Large intestine (tissue), 3 donors: ENCODE measurements at regions not wholly inside any gene's neighbourhood (a gene's known extent, or its start where the extent isn't known, plus 50 kb on each side); places are given as distances from the start of the nearest gene placed in this dataset.

ENCODE experiments used
- DNase-seq, 2 donors: peaks; one replicate each; pipeline versions ENCODE4 v3.0.0 to v3.0.0-alpha.2; 2013
- H3K27ac ChIP-seq: one replicate; pipeline ENCODE4 v1.5.1; 2013; ENCODE audit warnings: low read length
- H3K27me3 ChIP-seq: 2 replicates; pipeline ENCODE4 v1.6.1; 2013; ENCODE audit warnings: low read length; ENCODE audit not compliant: control insufficient read depth, insufficient read depth
- H3K36me3 ChIP-seq: 2 replicates; pipeline ENCODE4 v1.6.1; 2013; ENCODE audit warnings: low read length; ENCODE audit not compliant: control insufficient read depth, insufficient read depth
- H3K4me1 ChIP-seq: one replicate; pipeline ENCODE4 v1.6.1; 2013; ENCODE audit warnings: low read length; ENCODE audit not compliant: control insufficient read depth, insufficient read depth
- H3K4me3 ChIP-seq: one replicate; pipeline ENCODE4 v1.5.1; 2013; ENCODE audit warnings: low read length
- H3K9me3 ChIP-seq: one replicate; pipeline ENCODE4 v1.6.1; 2013; ENCODE audit warnings: mild to moderate bottlenecking, low read depth, low read length, moderate library complexity; ENCODE audit not compliant: control insufficient read depth
- WGBS: methylation state at CpG from one replicate; pipeline ENCODE4 v1.1.5; 2013; ENCODE audit warnings: low lambda C conversion rate; ENCODE audit not compliant: insufficient coverage; 5-methylcytosine and 5-hydroxymethylcytosine counted together

DNA sequence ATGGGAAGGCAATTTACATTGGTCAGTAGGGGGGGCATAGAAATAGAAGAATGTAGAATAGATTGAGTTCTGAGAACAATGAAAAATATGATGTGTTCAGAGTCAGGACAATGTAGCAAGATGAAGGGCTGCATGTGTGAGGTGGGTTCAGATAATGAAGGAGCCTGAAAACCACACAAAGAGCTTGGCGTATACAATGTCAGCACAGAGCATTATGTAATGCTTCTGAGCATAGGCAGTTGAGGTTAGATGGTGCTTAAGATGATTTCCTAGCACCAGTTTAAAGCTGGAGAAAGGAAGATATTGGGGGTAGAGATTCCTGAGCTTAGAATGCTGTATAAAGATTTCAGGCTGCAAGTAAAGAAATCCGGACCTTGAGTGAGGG is 202.0 kb upstream of the SNX7 start:
- H3K4me3 ChIP-seq = no peak overlapping the region
- no peaks in the 10 kb centered on the region for H3K27me3 ChIP-seq
- no peaks in the 10 kb centered on the region for H3K36me3 ChIP-seq
- H3K9me3 ChIP-seq = no peaks in the 10 kb centered on the region
- no peak overlapping the region for H3K27ac ChIP-seq
- no peak for DNase-seq
- H3K4me1 ChIP-seq = peaks cover 4% of the 10 kb centered on the region
- WGBS = 100% methylated on average over 1 of the region's 2 CpGs

DNA sequence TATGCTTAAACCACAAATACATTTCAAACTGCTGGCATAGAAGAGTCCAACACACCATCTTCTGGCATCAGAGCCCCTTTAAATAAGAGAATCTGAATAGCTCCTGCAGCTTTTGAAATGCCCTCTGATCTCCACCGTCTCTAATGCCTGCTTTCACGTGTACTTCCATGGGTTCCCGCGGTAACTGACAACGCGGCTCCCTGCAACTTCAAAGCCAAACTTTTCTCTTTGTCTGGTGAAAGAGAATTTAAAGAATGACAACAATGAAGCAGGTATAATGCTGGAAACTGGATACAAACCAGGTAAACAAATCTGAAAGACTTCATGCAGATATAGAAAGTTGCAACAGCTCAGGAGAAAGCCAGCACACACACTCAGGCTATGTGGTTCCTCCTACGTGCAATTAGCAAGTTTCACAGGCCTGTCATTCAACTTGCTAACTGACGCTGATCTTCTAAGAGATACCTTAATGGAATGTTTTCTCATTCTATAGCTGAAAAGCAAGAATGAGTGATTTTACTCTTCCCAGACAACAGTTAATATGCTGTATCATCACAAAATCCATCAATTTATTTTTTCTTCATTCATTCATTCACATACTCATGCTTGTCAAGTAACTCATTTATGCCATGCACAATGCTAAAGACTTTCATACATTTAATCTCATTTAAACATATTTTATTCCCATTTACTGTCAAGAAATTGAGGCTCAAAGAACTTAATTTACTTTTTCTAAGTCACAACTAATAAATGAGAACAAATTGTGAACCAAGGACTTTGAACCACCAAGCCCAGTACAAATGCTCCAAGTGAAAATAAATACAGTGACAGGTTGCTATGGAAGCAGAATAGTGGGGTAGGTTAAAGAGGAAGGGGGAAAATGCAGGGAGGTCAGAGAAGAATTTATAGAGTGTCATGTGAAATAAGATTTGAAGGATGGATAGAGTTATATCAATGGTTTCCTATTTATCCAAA is 202.7 kb upstream of the SNX7 start:
- H3K27me3 ChIP-seq = no peaks in the 10 kb centered on the region
- no peaks in the 10 kb centered on the region for H3K36me3 ChIP-seq
- H3K4me3 ChIP-seq = no peak overlapping the region
- H3K27ac ChIP-seq = no peak overlapping the region
- peak in 1 of 2 donors; percentile 66 for DNase-seq
- no CpG with 5 or more reads among the region's 8 CpGs for WGBS
- H3K9me3 ChIP-seq = no peaks in the 10 kb centered on the region
- peaks cover 4% of the 10 kb centered on the region for H3K4me1 ChIP-seq

DNA sequence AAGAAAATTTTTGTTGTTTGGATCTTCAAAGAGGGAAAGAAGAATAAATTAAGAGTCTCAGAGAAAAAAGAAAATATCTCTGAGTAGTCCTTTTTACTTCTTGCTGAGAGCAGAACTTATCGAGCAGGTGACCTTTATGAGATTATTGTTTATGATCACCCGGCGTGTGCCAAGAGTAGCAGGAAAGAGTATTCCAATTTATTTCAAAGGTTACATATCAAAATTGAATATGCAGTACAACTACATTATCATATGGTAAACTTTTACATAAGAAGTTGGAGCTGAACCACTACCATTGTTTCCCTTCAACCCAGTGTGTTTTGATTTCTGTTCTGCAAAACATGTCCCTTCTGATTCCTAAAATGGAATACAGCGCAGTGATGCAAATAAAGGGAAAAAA is 204.3 kb upstream of the SNX7 start:
- peak in 1 of 2 donors; percentile 10 for DNase-seq
- no peaks in the 10 kb centered on the region for H3K36me3 ChIP-seq
- WGBS = 73% methylated on average over 4 of the region's 4 CpGs
- no peak overlapping the region for H3K27ac ChIP-seq
- H3K27me3 ChIP-seq = no peaks in the 10 kb centered on the region
- H3K4me3 ChIP-seq = no peak overlapping the region
- peaks cover 4% of the 10 kb centered on the region for H3K4me1 ChIP-seq
- H3K9me3 ChIP-seq = no peaks in the 10 kb centered on the region

DNA sequence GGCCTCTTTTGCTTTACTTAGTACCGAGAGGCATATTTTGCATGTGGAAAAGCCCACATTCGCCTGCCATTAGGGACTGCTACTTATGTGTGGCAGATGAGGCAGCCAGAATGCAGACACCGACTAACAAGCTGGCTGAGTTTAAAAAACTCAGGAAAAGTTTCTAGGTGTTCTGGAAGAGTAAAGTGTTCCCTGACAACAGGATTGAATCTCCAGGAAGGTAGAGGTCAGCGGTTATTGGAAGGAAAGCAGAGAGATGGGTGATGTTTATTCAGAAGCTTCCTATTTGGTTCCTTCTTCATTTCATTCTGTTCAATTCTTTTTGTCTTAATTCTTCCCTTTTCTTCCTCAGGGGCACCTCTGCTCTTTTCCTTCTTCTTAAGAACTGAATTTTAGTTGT is 206.9 kb upstream of the SNX7 start:
- no peaks in the 10 kb centered on the region for H3K36me3 ChIP-seq
- no peak overlapping the region for H3K4me3 ChIP-seq
- no peak for DNase-seq
- no peak overlapping the region for H3K27ac ChIP-seq
- 86% methylated on average over 2 of the region's 4 CpGs for WGBS
- peaks cover 4% of the 10 kb centered on the region for H3K4me1 ChIP-seq
- H3K9me3 ChIP-seq = no peaks in the 10 kb centered on the region
- H3K27me3 ChIP-seq = no peaks in the 10 kb centered on the region

DNA sequence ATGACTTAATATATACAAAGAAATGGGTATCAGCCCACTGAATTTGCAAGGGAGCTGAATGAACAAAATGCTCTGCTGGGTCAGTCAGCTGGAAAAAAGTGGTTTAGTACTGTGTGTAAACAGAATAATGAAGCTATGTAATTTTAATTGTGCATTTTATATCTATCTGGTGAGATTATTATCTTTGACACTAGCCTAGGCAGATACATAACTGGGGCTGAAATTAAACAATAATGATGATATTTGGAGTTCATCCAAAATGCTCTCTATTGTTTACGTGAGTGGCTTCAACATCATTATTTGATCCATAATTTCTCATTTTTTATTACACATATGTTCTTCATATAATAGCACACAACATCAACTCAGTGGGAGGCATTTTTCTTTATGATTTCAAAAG is 208.5 kb upstream of the SNX7 start:
- whole genome bisulfite sequencing = 88% methylated on average over 1 of the region's 1 CpG
- H3K27me3 ChIP-seq = no peaks in the 10 kb centered on the region
- no peaks in the 10 kb centered on the region for H3K9me3 ChIP-seq

DNA sequence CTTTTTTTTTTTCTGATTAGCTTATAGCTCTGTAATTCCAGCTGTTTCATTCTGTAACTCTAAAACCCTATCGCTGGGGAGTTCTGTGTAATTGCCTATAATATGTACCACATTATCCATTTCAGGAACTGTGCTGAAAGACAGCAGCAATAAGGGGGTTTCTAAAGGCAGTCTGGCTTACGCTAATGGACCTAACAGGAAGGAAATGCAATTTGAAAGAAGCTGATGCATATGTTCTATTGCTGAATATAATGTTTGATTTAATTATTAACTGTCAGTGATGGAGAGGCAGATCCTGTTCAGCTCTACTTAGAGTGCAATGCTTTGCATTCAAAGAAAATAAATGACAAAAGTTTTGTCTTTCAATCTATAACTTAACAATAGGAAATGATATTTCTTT is 209.4 kb upstream of the SNX7 start:
- no peak overlapping the region for H3K27ac ChIP-seq
- H3K9me3 ChIP-seq = no peaks in the 10 kb centered on the region
- no peaks in the 10 kb centered on the region for H3K4me1 ChIP-seq
- H3K27me3 ChIP-seq = no peaks in the 10 kb centered on the region
- WGBS = 100% methylated on average over 1 of the region's 2 CpGs
- no peak overlapping the region for H3K4me3 ChIP-seq
- no peak for DNase-seq
- no peaks in the 10 kb centered on the region for H3K36me3 ChIP-seq

More for the DNA sequence above, 208.5 kb upstream of the SNX7 start:
- H3K27ac ChIP-seq = no peak overlapping the region
- DNase-seq = no peak
- H3K4me1 ChIP-seq = no peaks in the 10 kb centered on the region
- H3K4me3 ChIP-seq = no peak overlapping the region
- no peaks in the 10 kb centered on the region for H3K36me3 ChIP-seq

DNA sequence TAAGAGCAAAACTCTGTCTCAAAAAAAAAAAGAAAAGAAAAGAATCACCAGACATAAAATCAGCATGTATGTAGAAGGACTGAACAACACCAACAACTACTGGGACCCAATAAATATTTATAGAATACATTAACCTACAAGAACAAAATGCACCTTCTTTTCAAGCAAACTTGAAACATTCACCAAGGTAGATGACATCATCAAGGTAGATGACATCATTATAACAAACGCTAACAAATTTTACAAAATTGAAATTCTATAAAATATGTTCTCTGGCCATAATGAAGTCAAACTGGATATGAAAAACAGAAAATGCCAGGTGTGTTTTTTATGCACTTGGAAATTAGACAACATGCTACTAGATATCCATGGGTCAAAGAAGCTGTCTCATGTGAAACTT is 220.2 kb upstream of the SNX7 start:
- no peak overlapping the region for H3K27ac ChIP-seq
- 100% methylated on average over 1 of the region's 1 CpG for WGBS

DNA sequence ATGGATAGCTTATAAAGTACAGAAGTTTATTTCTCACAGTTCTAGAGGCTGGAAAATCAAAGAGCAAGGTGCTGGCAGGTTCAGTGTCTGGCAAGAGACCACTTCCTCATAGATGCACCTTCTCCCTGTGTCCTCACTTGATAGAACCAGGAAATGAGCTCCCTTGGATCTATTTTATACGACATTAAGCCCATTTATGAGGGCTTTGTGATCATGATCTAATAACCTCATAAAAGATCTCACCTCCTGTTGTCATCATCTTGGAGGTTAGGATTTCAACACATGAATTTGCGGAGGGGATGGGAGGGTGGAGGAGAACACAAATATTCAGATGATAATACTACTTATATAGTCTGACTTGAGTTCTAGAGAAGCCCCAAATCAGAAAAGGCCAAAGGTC is 222.1 kb upstream of the SNX7 start:
- Histone ChIP-seq H3K4me1 (no peaks in the 10 kb centered on the region), H3K27me3 (no peaks in the 10 kb centered on the region), H3K27ac (no peak overlapping the region), H3K9me3 (no peaks in the 10 kb centered on the region), H3K36me3 (no peaks in the 10 kb centered on the region), H3K4me3 (no peak overlapping the region)
- no CpG with 5 or more reads among the region's 2 CpGs for WGBS
- no peak for DNase-seq

More for the DNA sequence above, 220.2 kb upstream of the SNX7 start:
- H3K4me3 ChIP-seq = no peak overlapping the region
- no peaks in the 10 kb centered on the region for H3K9me3 ChIP-seq
- no peaks in the 10 kb centered on the region for H3K36me3 ChIP-seq
- no peak for DNase-seq
- no peaks in the 10 kb centered on the region for H3K4me1 ChIP-seq
- H3K27me3 ChIP-seq = no peaks in the 10 kb centered on the region

DNA sequence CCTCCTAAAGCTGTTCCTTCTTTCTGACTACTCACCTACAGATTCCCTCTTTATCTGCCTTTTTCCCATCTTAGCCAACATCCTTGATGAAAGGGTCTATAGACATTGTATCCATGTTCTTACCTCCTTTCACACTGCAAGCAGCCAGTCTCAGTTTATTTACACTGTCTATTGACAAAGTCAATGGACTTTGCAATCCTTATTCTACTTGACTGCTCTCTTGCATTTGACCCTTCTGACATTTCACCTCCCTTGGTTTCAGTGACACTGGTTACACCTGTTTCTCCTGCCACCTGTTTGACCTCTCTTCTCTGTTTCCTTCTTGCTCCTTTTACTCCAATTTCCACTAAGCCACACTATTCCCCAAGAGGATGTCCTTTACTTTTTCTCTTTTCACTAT is 224.0 kb upstream of the SNX7 start:
- Histone ChIP-seq H3K27ac (no peak overlapping the region), H3K9me3 (no peaks in the 10 kb centered on the region), H3K4me1 (no peaks in the 10 kb centered on the region), H3K27me3 (no peaks in the 10 kb centered on the region), H3K4me3 (no peak overlapping the region), H3K36me3 (no peaks in the 10 kb centered on the region)
- DNase-seq = no peak

DNA sequence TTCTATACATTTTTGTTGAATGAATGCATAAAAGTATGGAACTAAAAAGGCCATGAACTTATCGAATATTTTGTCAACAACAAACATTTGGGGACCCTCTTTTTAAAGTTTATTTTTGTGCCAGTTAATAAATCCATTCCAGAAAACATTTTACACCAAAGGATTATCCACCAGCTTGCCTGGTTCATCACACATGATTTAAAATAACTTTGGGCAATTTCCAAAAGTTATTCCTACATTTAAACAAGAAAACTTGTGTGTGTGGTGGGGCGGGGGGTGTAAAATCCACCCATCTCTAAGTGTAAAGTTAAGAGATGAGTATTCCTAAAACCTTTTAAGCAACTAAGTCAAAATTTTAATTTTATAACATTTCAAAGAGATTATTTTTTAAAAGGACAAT is 224.5 kb upstream of the SNX7 start:
- H3K27me3 ChIP-seq = no peaks in the 10 kb centered on the region
- H3K4me3 ChIP-seq = no peak overlapping the region
- 80% methylated on average over 1 of the region's 2 CpGs for WGBS
- H3K4me1 ChIP-seq = no peaks in the 10 kb centered on the region
- H3K9me3 ChIP-seq = no peaks in the 10 kb centered on the region
- H3K27ac ChIP-seq = no peak overlapping the region
- DNase-seq = no peak
- H3K36me3 ChIP-seq = no peaks in the 10 kb centered on the region

DNA sequence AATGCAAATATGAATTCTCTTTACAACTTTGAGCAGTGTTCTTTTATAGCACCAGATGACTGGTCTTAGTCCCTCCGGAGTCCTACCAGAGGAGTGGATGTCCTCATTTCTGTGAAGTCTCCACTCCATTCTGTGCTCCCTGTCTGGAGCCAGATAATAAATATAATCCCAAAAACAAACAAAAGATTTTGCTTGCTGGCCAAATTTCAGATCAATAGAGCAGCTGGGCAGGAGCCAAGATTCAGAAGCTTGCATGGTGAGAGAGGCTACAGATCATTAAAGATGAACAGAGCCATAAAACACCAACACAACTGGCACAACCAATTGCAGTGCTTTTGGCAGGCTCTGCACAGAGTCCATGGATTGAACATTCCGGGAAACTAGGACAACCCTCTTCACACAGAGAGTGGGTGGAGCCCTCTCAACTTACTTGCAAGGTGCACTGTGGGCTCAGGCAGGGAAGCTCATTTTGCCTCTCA is 231.5 kb upstream of the SNX7 start:
- H3K4me3 ChIP-seq = no peak overlapping the region
- H3K4me1 ChIP-seq = no peaks in the 10 kb centered on the region
- DNase-seq = peak in 1 of 2 donors; percentile 4
- WGBS = no CpG with 5 or more reads among the region's 2 CpGs
- no peak overlapping the region for H3K27ac ChIP-seq
- no peaks in the 10 kb centered on the region for H3K27me3 ChIP-seq
- H3K9me3 ChIP-seq = no peaks in the 10 kb centered on the region
- no peaks in the 10 kb centered on the region for H3K36me3 ChIP-seq
